ENCODE measurements at regions not wholly inside any gene's neighbourhood (a gene's known extent, or its start where the extent isn't known, plus 50 kb on each side); places are given as distances from the start of the nearest gene placed in this dataset.
A peak's percentile ranks its signal among the peaks of the same experiment; 100 is the strongest.
"Not testable (repeated sequence)": the region's sequence is repeated elsewhere in the genome, so short reads cannot be mapped to it uniquely, and the experiment has no call there.

- no peak for DNase-seq (ENCODE audit: low spot score)
- in situ Hi-C loops (cut with HindIII; ENCODE audit: low sequenced_read_pairs): no loop called here
Measured at GRCh38 chr6:126657561-126658175, 317.8 kb downstream of the CENPW start.

- in situ Hi-C loops (cut with HindIII; ENCODE audit: low sequenced_read_pairs): no loop called here
- DNase-seq (ENCODE audit: low spot score): no peak
Measured at GRCh38 chr6:126660376-126660775, 320.5 kb downstream of the CENPW start.

- DNase-seq (ENCODE audit: low spot score): no peak
- in situ Hi-C loops (cut with HindIII; ENCODE audit: low sequenced_read_pairs): no loop called here
Measured at GRCh38 chr6:126661646-126662045, 321.7 kb downstream of the CENPW start.

GRCh38 chr6:126662966-126663365 lies 323.1 kb downstream of the CENPW start:
- in situ Hi-C loops (cut with HindIII; ENCODE audit: low sequenced_read_pairs): no loop called here
- DNase-seq (ENCODE audit: low spot score): no peak

- DNase-seq (ENCODE audit: low spot score): no peak
- in situ Hi-C loops (cut with HindIII; ENCODE audit: low sequenced_read_pairs): no loop called here
Measured at GRCh38 chr6:126664271-126664670, 324.4 kb downstream of the CENPW start.

- in situ Hi-C loops (cut with HindIII; ENCODE audit: low sequenced_read_pairs): no loop called here
- DNase-seq (ENCODE audit: low spot score): no peak
Measured at GRCh38 chr6:126665551-126665950, 325.6 kb downstream of the CENPW start.

GRCh38 chr6:126667071-126667470 lies 327.2 kb downstream of the CENPW start:
- no peak for DNase-seq (ENCODE audit: low spot score)
- in situ Hi-C loops (cut with HindIII; ENCODE audit: low sequenced_read_pairs): no loop called here

- no peak for DNase-seq (ENCODE audit: low spot score)
- in situ Hi-C loops (cut with HindIII; ENCODE audit: low sequenced_read_pairs): no loop called here
Measured at GRCh38 chr6:126667728-126668127, 327.8 kb downstream of the CENPW start.

- DNase-seq (ENCODE audit: low spot score): no peak
- in situ Hi-C loops (cut with HindIII; ENCODE audit: low sequenced_read_pairs): no loop called here
Measured at GRCh38 chr6:126672649-126673048, 332.7 kb downstream of the CENPW start.

GRCh38 chr6:126673749-126674148 lies 333.8 kb downstream of the CENPW start:
- DNase-seq (ENCODE audit: low spot score); in situ Hi-C loops (cut with HindIII; ENCODE audit: low sequenced_read_pairs): not testable (repeated sequence)

- in situ Hi-C loops (cut with HindIII; ENCODE audit: low sequenced_read_pairs): no loop called here
- no peak for DNase-seq (ENCODE audit: low spot score)
Measured at GRCh38 chr6:126682440-126682839, 342.5 kb downstream of the CENPW start.

GRCh38 chr6:126685182-126685581 lies 345.3 kb downstream of the CENPW start:
- in situ Hi-C loops (cut with HindIII; ENCODE audit: low sequenced_read_pairs): no loop called here
- DNase-seq (ENCODE audit: low spot score): no peak

- in situ Hi-C loops (cut with HindIII; ENCODE audit: low sequenced_read_pairs): no loop called here
- no peak for DNase-seq (ENCODE audit: low spot score)
Measured at GRCh38 chr6:126696921-126697693, 357.2 kb downstream of the CENPW start.

- DNase-seq (ENCODE audit: low spot score): no peak
- in situ Hi-C loops (cut with HindIII; ENCODE audit: low sequenced_read_pairs): no loop called here
Measured at GRCh38 chr6:126698732-126699240, 358.9 kb downstream of the CENPW start.

- in situ Hi-C loops (cut with HindIII; ENCODE audit: low sequenced_read_pairs): no loop called here
Measured at GRCh38 chr6:126701676-126702560, 362.0 kb downstream of the CENPW start.

GRCh38 chr6:126716032-126716431 lies 376.1 kb downstream of the CENPW start:
- in situ Hi-C loops (cut with HindIII; ENCODE audit: low sequenced_read_pairs): no loop called here
- peak; percentile 35 for DNase-seq (ENCODE audit: low spot score)

More at GRCh38 chr6:126701676-126702560, 362.0 kb downstream of the CENPW start:
- DNase-seq (ENCODE audit: low spot score): no peak

- DNase-seq (ENCODE audit: low spot score): peak; percentile 35
- in situ Hi-C loops (cut with HindIII; ENCODE audit: low sequenced_read_pairs): no loop called here
Measured at GRCh38 chr6:126716826-126717509, 377.1 kb downstream of the CENPW start.

- in situ Hi-C loops (cut with HindIII; ENCODE audit: low sequenced_read_pairs): no loop called here
- no peak for DNase-seq (ENCODE audit: low spot score)
Measured at GRCh38 chr6:126718600-126719327, 378.8 kb downstream of the CENPW start.

- in situ Hi-C loops (cut with HindIII; ENCODE audit: low sequenced_read_pairs): no loop called here
- DNase-seq (ENCODE audit: low spot score): no peak
Measured at GRCh38 chr6:126720304-126720703, 380.4 kb downstream of the CENPW start.

Data from G401 (cell line).